Limb (tissue), 2 donors: ENCODE measurements at regions not wholly inside any gene's neighbourhood (a gene's known extent, or its start where the extent isn't known, plus 50 kb on each side); places are given as distances from the start of the nearest gene placed in this dataset.

Experiments
- DNase-seq, 2 donors: peaks; one replicate each; pipeline ENCODE4 v3.0.0-alpha.2; 2016; ENCODE audit errors: extremely low spot score in 2 of 2

DNA sequence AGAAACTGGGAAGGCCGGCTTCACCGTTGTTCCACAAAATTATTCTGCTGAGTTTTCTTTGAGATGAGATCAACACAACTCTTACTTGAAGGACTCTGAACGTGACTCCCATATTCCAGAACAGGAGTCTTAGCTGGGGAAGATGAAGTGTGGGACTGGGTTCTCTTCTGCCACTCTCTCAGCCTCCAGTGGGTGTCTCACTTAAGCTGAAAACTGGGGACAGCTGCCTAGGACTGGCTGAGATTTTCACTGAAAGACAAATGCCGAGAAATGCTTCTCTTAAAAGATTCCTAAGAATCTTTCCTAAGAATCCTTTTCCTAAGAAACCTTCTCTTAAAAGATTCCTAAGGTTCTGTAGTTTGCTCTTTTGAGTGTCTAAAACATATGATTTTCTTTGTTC is 156.6 kb upstream of the LHCGR start:
- DNase-seq = no peak

DNA sequence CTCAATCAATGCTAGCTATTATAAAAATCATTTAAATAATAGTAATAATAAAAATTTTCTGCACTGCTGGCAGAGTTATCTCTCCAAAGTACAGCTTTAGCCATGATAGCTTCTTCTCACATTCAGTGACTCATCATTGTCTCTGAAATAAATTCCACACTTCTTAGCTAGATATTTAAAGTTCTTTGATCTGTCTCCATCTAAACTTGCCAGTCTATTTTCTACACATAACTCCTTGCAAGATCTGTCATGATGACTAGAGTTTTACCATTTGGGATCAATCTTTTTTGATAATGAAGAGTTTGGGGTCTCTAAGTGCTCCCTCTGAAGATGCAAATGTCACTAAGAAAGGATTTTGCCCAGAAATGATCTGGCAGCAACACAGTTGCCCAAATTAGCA is 155.4 kb upstream of the LHCGR start:
- no peak for DNase-seq

DNA sequence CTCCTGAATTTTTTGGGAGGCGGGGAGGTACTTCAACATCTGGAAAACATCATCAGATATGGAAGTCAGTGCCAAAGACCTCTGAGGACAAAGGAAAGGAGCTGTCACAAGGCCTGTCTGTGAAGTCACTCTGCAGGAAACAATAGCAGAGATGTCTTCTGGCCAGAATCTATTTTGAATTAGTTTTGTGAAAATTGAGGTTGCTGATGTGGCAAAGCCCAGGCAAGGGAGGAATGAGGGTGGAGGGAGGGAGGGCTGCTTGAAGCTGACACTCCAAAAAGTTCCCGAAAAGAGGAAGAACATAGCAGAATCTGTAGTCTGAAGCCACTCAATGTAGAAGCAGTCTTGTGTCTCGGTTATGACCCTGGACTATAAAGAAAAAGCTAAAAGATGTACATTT is 151.1 kb upstream of the LHCGR start:
- DNase-seq = peak in 1 of 2 donors; percentile 43

DNA sequence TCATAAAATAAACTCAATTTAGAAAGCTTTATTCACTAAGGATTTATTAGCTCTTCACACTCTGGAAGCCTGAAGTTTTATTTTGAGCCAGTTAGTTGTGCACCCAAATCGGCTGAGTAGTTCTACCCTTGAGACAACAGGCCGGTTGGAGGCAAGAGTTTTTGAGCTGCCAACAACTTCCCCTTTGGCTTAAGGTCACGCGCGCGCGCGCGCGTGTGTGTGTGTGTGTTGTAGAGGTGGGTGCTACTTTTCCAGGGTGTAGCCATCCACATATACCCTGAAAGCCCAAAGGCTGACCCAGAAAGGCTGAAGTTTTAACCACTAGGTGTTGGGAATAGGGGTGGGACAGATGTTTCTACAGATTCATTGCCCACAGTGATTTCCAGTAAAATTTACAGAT is 150.2 kb upstream of the LHCGR start:
- DNase-seq = no peak

DNA sequence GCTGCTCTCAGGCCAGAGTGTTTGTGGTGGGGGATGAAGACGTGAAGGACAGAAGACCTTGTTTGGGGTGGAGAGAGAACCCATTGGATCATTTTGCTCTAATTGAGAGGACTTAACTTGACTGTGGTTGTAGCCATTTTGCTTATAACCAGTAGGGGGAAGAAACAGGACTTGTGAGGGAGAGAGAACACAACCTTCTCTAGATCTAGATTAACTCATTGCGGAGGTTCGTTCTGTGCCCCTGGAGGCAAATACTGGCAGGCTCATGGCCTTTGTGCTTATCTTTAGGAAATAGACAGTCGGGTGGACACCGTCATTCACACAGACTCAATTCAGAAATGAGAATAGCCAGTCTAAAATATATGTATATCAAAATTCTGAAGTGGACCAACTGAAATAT is 147.0 kb upstream of the LHCGR start:
- no peak for DNase-seq

DNA sequence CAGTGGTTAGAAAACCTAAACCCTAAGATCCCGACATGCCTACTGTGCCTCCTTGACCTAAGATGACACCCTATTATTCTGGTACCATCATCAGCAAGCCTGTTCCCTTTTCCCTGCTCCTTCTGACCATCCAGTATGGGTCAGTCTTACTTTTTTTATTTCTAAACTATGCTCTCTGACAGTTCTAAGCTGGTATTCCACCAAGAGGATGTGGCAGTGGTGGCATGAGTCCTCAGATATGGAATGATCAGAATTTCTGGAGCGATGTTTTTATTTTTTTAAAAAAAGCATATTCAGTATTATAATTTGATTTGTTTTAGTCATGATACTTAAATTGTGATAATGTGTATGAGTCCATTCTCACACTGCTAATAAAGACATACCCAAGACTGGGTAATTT is 145.9 kb upstream of the LHCGR start:
- DNase-seq = no peak

DNA sequence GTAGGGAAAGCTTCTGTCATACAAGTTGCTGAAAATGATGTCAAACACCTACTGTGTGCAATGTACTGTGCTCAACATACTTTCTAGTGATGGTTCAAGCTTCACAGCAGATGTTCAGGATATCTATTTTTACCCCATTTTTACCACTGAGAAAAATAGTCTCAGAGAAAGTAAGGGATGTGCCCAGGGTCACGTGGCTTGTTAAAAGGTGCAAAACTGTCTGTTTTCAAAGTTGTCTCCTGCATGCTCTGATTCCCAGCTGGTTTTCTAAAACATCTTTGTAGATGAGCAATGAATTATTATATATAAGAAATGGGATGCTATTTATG is 145.5 kb upstream of the LHCGR start:
- DNase-seq = no peak

DNA sequence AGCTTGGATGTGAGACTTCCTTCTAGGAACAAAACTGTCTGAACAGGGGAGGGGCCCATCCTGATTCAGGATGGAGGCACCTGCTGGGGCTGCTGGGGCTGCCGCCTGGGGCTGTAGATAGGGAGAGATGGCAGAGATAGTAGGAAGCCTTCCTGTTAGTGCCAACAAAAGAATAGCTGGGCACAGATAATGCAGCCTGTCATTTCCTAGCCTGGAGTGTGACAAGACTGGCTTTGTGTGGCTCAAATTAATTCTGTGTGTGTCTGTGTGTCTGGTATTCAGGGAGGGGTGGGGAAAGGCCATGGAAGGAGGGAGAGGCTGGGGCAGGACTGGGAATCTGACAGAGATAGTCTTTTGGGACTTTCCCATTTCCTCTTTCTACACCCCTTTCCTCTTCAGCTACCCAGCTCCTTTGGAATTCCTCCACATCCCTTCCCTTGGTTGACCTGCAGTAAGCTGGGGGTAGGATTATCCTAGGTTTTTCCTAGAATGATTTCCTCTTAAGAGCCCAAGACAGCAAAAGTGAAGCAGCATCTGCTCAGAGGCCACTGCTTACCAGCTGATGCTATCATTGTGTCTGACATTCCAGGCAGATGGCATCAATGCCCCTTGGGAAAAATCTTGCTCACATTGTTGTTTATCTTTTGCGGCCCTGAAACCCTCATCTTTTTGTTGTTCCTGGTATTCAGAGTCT is 144.9 kb upstream of the LHCGR start:
- DNase-seq = no peak

DNA sequence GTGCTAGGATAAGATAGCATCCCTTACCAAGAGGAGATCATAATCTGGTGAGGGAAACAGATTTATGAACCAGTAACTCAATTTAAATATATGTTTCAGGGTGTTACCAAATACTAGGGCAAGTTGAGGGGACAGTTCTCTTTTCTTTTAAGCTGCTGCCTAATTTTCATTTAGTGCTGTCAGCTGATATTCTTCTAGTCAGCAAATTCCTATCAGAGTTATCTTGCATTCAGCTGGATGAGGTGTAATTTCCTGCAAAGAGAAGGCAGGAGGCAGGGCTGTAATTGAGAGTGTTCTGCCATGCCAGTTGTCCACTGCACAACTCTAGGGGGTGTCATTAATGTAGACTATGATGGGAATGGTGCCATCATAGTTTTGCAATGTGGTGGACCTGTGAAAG is 141.3 kb upstream of the LHCGR start:
- DNase-seq = no peak

DNA sequence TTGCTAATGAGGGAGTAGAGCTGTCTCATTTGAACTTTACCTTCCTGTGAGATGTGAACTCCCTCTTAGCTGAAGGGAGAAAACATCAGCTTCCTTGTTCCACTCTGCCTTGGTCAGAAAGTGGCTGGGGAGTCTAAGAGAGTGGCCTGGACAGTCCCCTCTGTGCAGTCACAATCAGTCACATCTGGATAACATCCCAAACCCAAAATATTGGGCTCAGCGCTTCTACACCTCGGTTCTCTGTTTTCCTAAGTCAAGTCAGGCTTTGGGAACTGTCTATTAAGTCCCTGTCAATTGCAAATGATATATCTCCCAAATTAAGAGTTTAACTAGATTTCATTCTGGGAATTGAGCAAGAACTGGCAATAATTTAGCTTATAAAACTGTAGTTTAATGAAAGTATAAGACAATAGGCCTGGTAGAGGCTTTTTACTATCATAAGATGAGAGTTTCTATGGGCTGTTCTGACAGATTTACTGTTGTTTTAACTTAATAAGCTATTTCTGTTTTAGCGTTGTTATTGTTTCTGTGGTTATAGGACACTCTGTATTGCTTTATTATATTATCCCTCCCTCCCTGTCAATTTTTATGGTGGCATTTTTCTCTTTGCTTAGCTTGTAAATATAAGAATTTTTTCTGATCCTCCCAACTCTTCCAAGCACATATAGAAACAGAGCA is 135.1 kb upstream of the LHCGR start:
- DNase-seq = no peak

DNA sequence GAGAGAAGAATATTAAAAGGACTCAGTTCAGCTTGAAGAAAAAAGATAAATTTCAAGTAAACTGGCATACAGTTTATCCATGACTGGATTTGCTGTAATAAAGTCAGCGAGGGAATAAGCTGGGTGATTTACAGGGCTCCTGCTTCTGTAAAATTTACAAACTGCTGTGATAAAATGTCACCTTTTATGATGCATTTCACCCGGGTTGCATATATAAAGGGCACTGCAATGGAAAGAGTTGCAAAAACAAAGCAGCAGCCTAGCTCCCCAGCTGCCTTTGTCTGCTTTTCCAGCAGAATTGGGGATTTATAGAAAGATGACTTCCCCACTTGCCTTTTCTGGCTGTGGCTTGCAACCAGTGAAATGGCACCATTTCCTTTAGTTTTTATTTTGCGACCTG is 132.5 kb upstream of the LHCGR start:
- no peak for DNase-seq

DNA sequence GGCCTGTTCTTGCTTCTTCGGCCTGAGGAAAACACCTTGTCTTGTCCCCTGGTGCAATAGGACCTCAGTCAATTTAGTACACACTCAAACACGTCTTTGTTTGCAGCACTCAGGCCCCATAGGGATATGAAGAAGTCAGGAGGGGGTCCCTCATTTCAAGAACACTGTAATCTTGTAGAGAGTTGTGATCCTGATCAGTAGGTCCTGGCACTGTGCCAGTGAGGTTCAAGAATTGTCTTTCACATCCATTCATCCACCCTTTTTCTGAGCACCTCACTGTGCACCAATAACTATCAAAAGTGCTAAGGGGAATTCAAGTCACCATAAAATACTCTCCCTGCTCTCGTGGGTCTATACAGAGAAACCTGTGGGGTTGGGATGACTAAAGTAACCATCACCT is 131.4 kb upstream of the LHCGR start:
- DNase-seq = no peak

DNA sequence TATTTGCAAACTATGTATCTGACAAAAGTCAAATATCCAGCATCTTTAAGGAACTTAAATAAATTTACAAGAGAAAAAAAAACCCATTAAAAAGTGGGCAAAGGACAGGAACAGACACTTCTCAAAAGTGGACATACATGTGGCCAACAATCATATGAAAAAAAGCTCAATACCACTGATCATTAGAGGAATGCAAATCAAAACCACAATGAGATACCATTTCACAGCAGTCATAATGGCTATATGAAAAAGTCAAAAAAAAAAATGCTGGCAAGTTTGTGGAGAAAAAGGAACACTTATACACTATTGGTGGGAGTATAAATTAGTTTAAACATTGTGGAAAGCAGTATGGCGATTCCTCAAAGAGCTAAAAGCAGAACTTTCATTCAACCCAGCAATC is 130.3 kb upstream of the LHCGR start:
- DNase-seq = no peak

DNA sequence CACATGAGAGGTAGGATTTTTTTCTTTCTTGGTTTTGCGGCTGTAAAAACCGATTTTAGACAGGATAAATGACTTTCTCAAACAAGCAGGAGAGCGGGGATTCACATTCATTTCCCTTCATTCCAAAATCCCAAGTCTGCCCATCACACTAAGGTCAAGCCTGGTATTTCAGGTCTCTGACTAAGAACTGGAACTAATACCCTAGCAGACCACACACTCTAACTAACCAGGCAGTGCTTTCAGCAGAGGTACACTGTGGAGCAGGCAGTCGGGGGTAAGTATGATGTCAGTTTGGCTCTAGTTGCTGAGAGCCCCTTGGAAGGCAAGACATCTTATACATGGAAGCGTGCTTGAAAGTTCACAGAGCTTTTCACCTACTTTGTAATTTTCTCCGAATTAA is 128.1 kb upstream of the LHCGR start:
- DNase-seq = no peak

DNA sequence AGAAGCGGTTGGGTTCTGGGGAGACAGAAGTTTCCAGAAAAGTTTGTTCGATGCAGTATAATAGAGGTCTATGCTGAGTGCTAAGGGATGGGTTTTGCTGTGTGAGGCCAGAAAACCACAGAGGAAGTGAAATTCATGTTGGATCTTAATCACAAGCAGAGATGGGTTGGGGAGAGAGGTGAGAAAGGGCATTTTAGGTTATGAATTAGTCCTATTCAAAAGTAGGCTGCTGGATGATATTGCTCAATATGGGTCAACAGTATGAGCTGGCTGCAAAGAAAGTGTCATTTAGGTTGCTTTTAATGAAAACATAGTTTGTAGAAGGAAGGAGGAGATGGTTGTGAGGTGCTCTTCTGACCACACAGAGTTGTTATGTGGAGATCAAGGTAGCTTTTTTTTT is 118.8 kb upstream of the LHCGR start:
- no peak for DNase-seq

DNA sequence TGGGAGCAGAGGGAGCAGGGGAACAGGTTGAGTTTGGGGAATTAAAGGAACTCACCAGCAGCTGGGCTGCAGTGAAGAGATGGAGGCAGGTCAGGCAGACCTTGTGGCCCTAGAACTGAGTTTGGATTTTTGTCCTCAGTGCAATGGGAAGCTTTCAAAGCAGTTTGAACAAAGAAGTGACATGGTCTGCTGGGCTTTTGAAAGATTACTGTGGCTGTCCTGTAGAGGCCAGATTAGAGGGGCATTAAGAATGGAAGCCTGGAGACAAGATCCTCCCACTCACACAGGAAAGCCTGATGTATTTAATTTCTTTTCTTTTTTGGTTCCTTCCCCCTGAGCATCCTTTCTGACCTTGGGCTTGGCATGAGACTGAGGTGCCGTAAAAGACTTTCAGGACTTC is 118.1 kb upstream of the LHCGR start:
- DNase-seq = no peak

DNA sequence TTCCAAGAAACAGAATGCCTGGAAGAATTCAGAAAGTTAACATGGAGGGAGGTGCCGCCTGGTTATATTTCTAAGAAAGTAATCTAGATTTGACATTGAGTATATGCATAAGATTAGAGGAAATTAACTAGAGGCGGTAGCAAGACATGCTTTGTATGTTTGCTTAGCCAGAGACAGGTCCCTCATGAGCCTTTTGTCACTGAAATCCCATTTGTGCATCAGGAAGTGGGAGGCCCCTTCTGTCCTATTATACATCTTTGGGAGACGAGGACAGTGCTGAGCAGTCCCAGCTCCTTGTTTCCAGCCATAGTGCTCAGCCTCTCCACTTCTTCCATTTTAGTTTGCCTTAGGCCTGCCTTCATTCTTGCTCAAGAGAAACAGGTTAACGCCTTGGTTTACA is 115.4 kb upstream of the LHCGR start:
- DNase-seq = no peak

DNA sequence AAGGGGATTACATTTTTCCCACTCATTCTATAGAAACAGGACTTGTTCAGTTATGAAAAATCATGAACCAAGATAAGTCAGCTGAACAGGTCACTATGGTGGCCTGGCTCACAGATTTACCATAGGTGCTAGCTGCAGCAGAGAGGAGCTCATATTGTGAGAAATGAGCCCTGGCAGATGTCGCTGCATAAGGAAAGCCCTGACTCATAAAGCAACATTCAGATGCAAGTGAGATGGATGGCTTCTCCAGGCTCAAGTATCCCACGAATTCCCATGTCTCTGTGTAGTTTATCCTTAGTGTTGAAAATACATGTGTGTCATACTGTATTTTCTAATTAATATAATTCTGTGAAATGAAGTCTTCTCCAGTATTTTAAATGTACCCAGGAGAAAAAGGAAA is 115.0 kb upstream of the LHCGR start:
- DNase-seq = no peak

DNA sequence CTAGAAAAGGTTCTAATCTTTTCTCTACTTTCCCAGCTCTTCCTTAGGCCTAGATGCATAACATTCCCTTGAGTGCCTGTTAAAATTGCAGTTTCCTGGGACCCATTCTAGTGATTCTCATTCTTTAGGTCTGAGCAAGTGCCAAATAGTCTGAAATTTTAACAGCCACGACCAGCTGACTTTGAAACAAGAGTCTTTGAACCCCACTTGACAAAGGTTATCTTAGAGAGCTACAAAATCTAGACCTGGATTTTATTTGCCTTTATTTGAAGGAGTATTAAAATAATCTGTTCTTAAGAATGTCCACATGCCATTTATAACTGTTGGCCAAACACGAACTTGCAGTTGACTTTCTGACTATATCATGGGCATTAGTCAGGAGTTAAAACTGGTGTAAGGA is 110.2 kb upstream of the LHCGR start:
- DNase-seq = no peak

DNA sequence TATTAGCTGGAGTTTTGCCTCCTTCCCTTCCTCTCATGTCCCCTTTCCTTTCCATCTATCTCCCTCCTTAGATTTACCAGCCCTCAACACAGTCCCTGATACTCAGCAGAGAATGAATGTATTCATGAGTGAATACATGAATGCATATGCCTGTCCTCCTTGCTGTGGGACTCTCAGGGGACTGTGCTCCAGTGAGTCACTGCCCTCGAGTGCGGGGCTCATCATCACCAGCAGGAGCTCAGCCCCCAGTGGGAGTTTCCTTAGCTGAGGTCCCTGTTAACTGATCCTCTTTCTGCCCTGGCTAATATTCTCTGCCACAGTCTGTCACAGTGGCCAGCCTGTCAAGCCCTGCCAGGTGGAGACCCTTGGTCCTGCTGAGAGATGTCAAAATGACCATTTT is 104.9 kb upstream of the LHCGR start:
- no peak for DNase-seq

DNA sequence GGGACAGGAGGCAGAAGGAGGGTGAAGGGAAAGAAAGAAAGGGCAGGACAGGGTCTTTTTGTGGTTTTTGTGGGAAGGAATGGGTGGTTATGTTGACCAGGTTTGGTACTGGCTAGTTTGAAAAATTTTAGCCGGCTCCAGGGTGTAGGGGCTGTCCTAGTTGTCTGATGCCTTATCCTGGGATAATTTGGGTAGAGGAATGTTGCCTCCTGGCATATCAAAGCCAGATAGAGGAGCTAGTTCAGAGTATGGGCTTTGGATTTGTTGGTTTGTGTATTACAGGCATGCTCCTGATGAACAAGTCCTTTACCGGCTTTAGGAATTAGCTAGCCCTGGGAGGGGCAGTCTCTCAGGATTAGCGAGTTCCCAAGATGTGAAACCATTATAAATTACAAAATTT is 101.1 kb upstream of the LHCGR start:
- DNase-seq = no peak

DNA sequence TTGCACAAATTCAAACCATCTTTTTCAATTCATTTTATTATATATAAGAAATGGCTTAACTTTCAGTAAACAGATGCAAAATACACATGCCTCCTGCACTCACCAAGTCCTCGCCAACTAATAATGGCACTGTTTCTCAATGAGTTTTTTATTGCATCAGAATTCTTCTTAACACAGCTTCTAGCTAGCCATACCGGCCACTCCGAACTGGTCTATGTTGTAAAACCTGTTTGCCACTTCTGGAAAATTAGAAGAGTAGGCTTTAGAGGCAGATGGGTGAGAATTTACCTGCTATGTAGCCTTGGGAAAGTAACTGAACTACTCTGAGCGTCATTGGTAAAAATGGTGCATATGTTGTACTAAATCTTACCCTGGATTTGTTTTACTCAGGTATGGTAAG is 100.6 kb upstream of the LHCGR start:
- DNase-seq = no peak

DNA sequence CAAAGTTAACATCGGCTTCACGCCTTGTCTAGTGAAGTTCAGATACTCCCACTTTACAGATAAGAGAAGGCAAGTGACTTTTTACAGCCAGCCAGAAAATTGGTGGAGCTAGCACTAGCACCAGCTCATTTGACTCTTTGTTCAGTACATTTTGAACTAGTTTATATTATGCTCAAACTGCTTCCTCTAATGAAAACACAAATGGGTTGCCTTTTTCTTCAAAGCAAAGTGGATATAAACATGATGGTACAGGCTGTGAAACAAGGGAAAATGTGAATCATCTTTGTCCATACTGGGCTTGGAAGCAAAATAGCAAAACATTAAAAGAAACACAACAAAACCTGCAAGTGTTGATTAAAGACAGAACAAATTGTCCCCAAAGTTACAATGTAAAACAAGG is 99.6 kb upstream of the LHCGR start:
- no peak for DNase-seq

DNA sequence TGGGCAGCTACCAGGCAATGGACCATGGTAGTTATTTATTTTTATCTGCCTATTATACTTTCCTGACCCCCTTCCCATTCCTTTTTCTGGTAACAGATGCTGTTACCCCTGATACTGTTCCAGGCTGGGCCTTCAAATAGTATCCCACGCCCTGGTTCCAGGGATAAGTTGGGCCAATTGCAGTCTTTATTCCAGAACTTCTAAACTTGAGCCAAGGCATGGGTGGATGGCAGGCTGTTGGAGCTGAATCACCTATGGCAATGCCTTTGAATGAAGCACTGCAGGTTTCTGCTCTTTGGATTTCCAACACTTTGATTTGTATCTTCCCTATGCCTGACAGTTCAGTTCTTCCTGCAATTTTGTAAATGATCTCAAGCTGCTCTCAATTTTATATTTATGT is 99.2 kb upstream of the LHCGR start:
- DNase-seq = no peak
